ENCODE measurements at regions not wholly inside any gene's neighbourhood (a gene's known extent, or its start where the extent isn't known, plus 50 kb on each side); places are given as distances from the start of the nearest gene placed in this dataset.

DNA sequence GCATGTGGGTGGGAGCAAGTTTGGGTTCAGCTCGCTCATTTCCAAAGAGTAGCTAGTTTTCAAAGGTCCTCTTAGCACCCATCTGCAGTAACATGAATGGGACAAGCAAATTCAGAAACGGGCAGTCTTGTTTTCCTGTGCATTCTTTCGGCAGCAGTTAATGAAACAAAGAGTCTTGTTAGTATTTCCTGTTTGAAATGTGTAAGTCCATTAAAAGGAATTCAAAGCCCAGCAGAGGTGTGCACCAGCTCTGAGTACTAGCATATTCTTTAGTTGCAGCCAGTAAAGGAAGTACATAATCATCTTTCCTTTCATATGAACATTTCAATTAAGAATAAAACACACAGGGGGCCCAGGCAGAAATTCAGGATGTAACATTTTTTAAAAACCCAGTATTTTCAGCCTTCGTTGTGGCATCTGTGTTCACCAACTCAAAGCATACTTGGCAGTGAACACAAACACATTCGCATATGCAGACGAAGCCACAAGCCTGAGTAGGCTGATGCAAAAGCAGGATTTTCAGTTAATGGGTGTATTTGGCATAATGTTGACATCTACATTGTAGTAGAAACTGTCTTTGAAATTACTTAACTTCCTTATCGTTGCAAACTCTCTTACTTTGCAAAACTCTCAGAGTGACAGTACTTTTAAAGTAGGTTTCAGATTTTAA is 570.0 kb upstream of the FLRT2 start:
- Histone ChIP-seq H3K4me2 (no peak overlapping the region), H3K9ac (no peak overlapping the region), H3K9me3 (replicated peaks in 1 of 11) (no peaks in the 10 kb centered on the region), H3K27me3 (no peaks in the 10 kb centered on the region), H3K4me1 (no peaks in the 10 kb centered on the region), H3K36me3 (no peaks in the 10 kb centered on the region), H3K27ac (no peak overlapping the region), H3K4me3 (no peak overlapping the region), H4K20me1 (no peaks in the 10 kb centered on the region)
- TF ChIP-seq Cebpa-rat (IDR thresholded peaks at IDR 0.05), result no peak

DNA sequence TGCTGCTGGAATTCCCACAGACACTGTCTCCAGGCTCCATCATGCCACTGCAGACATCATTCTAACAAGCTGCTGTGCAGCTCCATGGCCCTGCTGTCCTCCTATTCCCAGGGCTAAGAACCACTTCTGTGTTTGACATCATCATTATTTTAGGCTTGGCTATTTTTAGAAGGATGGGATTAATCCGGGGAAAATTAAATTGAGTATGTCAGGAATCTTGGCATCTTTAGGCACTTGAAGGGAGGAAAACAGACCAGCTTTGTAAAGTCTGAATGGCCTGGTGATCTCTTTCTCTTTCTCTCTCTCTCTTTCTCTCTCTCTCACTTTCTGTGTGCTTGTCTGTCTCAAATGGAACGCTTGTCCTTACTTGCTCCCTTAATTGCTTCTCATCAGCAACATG is 568.3 kb upstream of the FLRT2 start:
- Histone ChIP-seq H3K9me3 (replicated peaks in 1 of 11) (no peaks in the 10 kb centered on the region), H3K4me2 (no peak overlapping the region), H3K4me3 (no peak overlapping the region), H4K20me1 (no peaks in the 10 kb centered on the region), H3K9ac (no peak overlapping the region), H3K36me3 (no peaks in the 10 kb centered on the region), H3K27ac (no peak overlapping the region), H3K27me3 (no peaks in the 10 kb centered on the region), H3K4me1 (no peaks in the 10 kb centered on the region)
- no peak for TF ChIP-seq Cebpa-rat (IDR thresholded peaks at IDR 0.05)

DNA sequence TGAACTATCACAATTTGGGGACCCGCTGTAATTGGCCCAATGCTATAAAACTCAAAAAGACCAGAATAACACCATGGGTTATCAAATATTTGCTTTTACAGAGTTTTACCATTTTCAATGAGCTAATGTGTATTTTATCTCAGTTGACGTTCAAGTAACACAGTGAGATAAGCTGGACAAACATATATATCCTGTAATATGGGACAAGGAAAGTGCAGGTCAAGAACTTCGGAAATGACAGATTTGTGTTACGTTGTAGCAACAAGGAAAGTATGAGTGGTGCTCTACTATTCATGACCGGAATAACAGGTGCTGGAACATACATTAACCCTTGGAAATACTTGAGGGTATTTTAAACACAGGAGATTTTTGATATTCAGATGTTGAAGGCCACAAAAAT is 566.4 kb upstream of the FLRT2 start:
- H4K20me1 ChIP-seq, result no peaks in the 10 kb centered on the region
- H3K27me3 ChIP-seq, result no peaks in the 10 kb centered on the region
- no peak overlapping the region for H3K4me2 ChIP-seq
- H3K4me1 ChIP-seq, result no peaks in the 10 kb centered on the region
- TF ChIP-seq Cebpa-rat (IDR thresholded peaks at IDR 0.05), result no peak
- H3K4me3 ChIP-seq, result no peak overlapping the region
- no peak overlapping the region for H3K9ac ChIP-seq
- H3K27ac ChIP-seq, result no peak overlapping the region
- no peaks in the 10 kb centered on the region for H3K9me3 ChIP-seq (replicated peaks in 1 of 11)
- H3K36me3 ChIP-seq, result no peaks in the 10 kb centered on the region

DNA sequence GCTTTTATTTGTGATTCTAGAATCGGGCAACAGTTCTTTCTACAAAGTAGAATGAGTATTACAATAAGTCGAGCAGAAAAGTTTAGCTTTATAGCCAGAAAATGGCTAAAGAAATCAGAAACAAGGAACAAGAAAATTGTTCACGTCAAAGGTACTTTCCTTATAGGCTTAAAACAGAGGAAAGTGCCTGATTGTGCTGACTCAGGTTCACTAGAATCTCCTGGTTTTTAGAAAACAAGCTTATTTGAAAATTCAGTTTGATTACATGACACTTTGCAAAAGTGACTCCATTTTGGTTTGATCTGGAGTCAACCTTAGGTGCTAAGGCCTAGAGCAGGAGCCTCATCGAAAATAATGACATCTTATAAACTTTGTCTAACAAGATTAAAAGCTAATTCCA is 564.7 kb upstream of the FLRT2 start:
- TF ChIP-seq Cebpa-rat (IDR thresholded peaks at IDR 0.05), result no peak
- Histone ChIP-seq H3K9ac (no peak overlapping the region), H3K36me3 (no peaks in the 10 kb centered on the region), H3K9me3 (replicated peaks in 1 of 11) (no peaks in the 10 kb centered on the region), H3K4me2 (no peak overlapping the region), H3K4me3 (no peak overlapping the region), H3K27me3 (no peaks in the 10 kb centered on the region), H3K27ac (no peak overlapping the region), H3K4me1 (no peaks in the 10 kb centered on the region), H4K20me1 (no peaks in the 10 kb centered on the region)

DNA sequence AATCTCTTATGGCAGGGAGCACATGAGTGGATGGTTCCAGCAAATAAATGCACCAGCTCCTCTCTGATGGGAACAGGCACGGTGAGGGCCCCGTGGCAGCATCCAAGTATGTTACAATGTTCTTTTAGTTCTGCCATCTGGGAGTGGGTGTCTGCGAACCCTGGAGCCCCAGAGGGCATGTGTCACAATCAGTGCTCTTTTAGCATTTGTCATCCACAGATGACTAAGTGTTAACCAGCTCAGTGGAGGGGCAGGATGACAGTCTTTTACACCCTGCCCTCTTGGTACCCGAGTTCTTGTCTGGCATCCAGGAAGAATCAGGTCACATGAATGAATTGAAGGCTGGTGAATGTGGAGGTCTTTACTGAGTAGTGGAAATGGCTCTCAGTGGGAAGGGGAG is 560.4 kb upstream of the FLRT2 start:
- Histone ChIP-seq H3K4me2 (no peak overlapping the region), H3K4me1 (no peaks in the 10 kb centered on the region), H3K9me3 (replicated peaks in 1 of 11) (no peaks in the 10 kb centered on the region), H3K27ac (no peak overlapping the region), H4K20me1 (no peaks in the 10 kb centered on the region), H3K9ac (no peak overlapping the region), H3K36me3 (no peaks in the 10 kb centered on the region), H3K4me3 (no peak overlapping the region), H3K27me3 (no peaks in the 10 kb centered on the region)
- no peak for TF ChIP-seq Cebpa-rat (IDR thresholded peaks at IDR 0.05)

DNA sequence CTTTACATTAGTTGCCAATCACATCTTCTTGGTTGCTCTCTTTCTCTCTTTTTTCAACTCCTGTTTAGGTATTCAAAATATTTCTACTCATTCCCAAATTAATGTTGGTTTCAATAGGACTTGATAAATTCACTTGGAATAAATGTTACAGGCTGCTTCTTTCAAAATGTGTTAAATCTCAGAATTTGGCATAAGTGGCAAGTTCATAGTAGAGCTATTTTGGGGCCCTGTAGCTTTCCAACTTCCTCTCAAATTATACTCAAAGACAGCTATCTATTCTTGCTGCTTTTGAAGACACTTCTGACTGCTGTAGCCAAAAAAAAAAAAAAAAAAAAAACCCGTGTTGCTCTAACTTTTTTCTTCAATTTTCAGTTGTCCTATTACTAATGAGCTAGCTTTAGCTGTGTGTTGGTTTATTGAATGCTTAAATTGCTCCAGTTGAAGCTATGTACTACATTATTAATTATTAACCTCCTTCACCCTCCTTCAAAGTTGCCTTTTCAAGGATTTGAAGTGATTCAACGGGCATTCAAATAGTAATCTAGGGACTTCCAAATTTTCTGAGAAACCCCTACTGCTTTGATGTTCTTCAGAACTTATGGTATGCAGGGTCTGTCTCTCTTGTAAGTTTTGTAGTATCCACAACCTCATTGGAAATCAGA is 554.6 kb upstream of the FLRT2 start:
- no peaks in the 10 kb centered on the region for H3K4me1 ChIP-seq

DNA sequence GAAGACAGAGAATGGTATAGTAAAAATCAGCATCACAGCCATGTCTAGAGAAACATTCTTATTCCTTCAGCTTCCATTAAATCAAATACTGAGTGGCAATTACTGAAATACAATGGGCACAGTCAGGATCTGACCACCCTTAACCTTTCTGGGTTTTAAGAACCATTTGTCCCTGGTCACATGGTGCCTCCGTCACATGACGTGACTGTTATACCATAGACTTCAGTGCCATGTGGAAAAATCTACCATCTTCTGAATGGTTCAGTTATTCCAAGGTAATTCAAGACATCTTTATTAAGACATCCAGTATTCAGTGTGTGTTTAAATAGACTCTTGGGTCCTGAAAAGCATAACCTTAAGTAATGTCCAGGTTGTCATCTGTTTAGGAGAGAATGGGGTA is 553.1 kb upstream of the FLRT2 start:
- Histone ChIP-seq H3K27ac (no peak overlapping the region), H3K36me3 (no peaks in the 10 kb centered on the region), H3K9me3 (replicated peaks in 1 of 11) (no peaks in the 10 kb centered on the region), H3K27me3 (no peaks in the 10 kb centered on the region), H3K4me2 (no peak overlapping the region), H3K4me1 (no peaks in the 10 kb centered on the region), H3K9ac (no peak overlapping the region), H4K20me1 (no peaks in the 10 kb centered on the region), H3K4me3 (no peak overlapping the region)
- no peak for TF ChIP-seq Cebpa-rat (IDR thresholded peaks at IDR 0.05)

More for the DNA sequence above, 554.6 kb upstream of the FLRT2 start:
- Histone ChIP-seq H3K36me3 (no peaks in the 10 kb centered on the region), H3K27ac (no peak overlapping the region), H4K20me1 (no peaks in the 10 kb centered on the region), H3K9ac (no peak overlapping the region), H3K27me3 (no peaks in the 10 kb centered on the region), H3K9me3 (replicated peaks in 1 of 11) (no peaks in the 10 kb centered on the region), H3K4me3 (no peak overlapping the region), H3K4me2 (no peak overlapping the region)
- TF ChIP-seq Cebpa-rat (IDR thresholded peaks at IDR 0.05), result no peak

DNA sequence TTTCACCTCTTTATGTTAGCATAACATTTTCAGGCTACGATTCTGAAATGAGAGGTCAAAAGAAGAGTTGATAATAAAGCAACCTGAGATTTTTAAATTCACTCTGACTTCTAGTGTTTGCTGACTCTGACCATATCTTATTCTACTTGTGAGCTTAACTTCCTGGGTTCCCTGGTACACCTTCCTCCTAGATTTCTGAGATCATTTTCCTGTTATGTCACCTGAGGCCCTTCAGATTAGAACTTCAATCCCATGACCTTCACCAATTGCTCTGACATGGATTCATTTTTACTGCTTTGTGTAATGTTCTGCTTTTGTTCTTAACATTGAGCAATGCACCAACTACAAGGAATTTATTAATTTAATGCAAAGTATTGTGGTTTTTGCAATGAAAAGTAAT is 542.9 kb upstream of the FLRT2 start:
- TF ChIP-seq Cebpa-rat (IDR thresholded peaks at IDR 0.05), result no peak

DNA sequence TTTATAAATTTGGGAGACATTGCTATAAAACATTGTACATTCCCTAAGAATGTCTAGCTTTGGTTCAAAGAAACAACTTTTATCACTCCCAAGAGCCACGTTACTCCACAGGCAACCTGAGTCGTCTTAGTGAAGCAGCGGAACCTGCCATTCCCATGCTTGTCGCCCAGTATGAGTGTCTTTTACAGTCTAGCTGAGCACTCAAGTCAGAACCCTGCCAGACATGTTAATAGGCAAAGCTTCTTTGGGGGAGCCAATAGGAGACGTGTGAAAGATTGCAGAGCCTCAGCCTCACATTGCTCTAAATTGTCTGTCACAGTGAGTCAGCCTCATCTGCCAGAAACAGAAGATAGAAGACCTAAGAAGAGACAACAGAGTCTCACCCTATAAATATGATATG is 541.6 kb upstream of the FLRT2 start:
- Histone ChIP-seq H3K9me3 (replicated peaks in 1 of 11) (0 out of 22 replicates have a peak, but pooled peaks cover 0 to 3% (median 0%) of the 10 kb centered on the region in 11 experiments), H3K4me3 (no peak overlapping the region), H3K9ac (no peak overlapping the region), H3K4me2 (no peak overlapping the region), H4K20me1 (no peaks in the 10 kb centered on the region), H3K36me3 (no peaks in the 10 kb centered on the region), H3K27ac (no peak overlapping the region), H3K27me3 (no peaks in the 10 kb centered on the region), H3K4me1 (no peaks in the 10 kb centered on the region)
- no peak for TF ChIP-seq Cebpa-rat (IDR thresholded peaks at IDR 0.05)

More for the DNA sequence above, 542.9 kb upstream of the FLRT2 start:
- Histone ChIP-seq H3K4me1 (no peaks in the 10 kb centered on the region), H3K9me3 (replicated peaks in 1 of 11) (0 out of 22 replicates have a peak, but pooled peaks cover 0 to 3% (median 0%) of the 10 kb centered on the region in 11 experiments), H3K4me2 (no peak overlapping the region), H3K9ac (no peak overlapping the region), H3K27me3 (no peaks in the 10 kb centered on the region), H4K20me1 (no peaks in the 10 kb centered on the region), H3K4me3 (no peak overlapping the region), H3K36me3 (no peaks in the 10 kb centered on the region), H3K27ac (no peak overlapping the region)

DNA sequence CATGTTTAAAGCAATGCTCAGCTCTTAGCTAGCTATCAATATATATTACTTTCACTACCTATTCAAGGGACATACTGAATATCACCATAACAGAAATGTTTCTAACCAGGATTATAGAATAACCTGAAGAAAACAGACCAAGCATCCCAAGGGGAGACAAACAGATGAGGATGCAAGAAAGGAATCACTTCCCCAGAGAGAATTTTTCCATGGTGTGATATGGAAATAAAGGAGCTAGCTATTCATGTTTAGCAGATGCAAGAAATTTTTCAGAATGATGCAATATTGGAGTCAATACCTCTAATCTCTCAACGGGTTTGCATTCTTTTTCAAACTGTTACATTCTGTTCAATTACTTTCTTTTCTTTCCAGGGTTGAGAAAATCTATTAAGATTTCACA is 538.9 kb upstream of the FLRT2 start:
- no peak for TF ChIP-seq Cebpa-rat (IDR thresholded peaks at IDR 0.05)
- H3K9ac ChIP-seq, result no peak overlapping the region
- no peak overlapping the region for H3K27ac ChIP-seq
- H3K9me3 ChIP-seq (replicated peaks in 1 of 11), result no peaks in the 10 kb centered on the region
- H3K4me3 ChIP-seq, result no peak overlapping the region
- H3K27me3 ChIP-seq, result no peaks in the 10 kb centered on the region
- no peaks in the 10 kb centered on the region for H4K20me1 ChIP-seq
- H3K36me3 ChIP-seq, result no peaks in the 10 kb centered on the region
- no peaks in the 10 kb centered on the region for H3K4me1 ChIP-seq
- no peak overlapping the region for H3K4me2 ChIP-seq

Measured in BLaER1 treated with 17β-estradiol and CSF1 and Interleukin-3, amounts not matched to agents 10 nM and 100 nM (cell line).